Neural progenitor cell (in vitro differentiated cells): ENCODE measurements at regions not wholly inside any gene's neighbourhood (a gene's known extent, or its start where the extent isn't known, plus 50 kb on each side); places are given as distances from the start of the nearest gene placed in this dataset.

Experiments used
- EZH2 ChIP-seq: fragments of 200-600 bp; sonication (generic); IDR thresholded peaks from 2 replicates; pipeline ENCODE4 v1.6.1; 2017; ENCODE audit warnings: antibody characterized with exemption, mild to moderate bottlenecking, moderate library complexity
- EZH2phosphoT487 ChIP-seq: fragments of 200-600 bp; sonication (generic); IDR thresholded peaks from 2 replicates; pipeline ENCODE4 v1.6.1; 2017; ENCODE audit warnings: antibody characterized with exemption
- TF ChIP-seq, protein P1 (sequence below): fragments of 200-600 bp; sonication (generic); IDR thresholded peaks from 2 replicates; pipeline ENCODE4 v1.5.1; 2017; ENCODE audit warnings: antibody characterized with exemption, mild to moderate bottlenecking

DNA sequence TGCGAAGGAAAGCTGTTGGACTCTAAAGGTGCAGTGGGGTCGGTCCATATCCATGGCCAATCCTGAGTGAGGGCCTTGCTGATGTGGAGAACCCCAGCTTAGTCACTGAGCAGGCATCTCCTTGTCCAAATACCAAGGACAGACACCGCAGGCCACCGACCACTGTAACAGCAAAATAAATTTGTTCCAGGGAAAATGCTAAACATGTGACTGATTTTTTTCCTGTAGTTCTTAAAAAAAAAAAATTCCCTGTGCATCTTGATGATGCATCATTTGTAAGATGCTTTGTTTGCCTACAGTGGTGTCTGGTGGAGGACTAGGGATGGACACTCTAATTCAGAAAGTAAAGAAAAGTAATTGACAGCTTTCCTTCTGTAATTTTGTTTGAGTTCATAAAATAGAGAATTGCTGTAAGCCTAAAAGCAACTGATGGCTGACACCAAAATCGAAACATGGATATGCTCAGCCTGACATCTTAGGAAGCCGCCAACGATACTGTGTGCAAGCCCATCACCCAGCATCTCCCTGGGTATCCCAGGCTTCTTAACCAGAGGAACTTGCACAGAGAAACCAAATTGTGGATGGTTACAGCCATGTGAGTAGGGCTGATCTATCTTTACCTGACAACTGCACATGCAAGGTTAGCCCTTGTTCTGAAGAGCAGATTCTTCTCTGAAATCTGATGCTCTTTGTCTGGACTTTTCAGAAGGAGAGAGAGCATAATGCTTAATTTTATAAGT, 188.6 kb downstream of the ARL4C start:
- TF ChIP-seq, protein P1, sequence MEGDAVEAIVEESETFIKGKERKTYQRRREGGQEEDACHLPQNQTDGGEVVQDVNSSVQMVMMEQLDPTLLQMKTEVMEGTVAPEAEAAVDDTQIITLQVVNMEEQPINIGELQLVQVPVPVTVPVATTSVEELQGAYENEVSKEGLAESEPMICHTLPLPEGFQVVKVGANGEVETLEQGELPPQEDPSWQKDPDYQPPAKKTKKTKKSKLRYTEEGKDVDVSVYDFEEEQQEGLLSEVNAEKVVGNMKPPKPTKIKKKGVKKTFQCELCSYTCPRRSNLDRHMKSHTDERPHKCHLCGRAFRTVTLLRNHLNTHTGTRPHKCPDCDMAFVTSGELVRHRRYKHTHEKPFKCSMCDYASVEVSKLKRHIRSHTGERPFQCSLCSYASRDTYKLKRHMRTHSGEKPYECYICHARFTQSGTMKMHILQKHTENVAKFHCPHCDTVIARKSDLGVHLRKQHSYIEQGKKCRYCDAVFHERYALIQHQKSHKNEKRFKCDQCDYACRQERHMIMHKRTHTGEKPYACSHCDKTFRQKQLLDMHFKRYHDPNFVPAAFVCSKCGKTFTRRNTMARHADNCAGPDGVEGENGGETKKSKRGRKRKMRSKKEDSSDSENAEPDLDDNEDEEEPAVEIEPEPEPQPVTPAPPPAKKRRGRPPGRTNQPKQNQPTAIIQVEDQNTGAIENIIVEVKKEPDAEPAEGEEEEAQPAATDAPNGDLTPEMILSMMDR, result no peak
- no peak for TF ChIP-seq EZH2
- TF ChIP-seq EZH2phosphoT487, result no peak
